Activated T-cell treated with anti-CD3 and anti-CD28 coated beads for 24 hours (primary cell): ENCODE measurements at regions not wholly inside any gene's neighbourhood (a gene's known extent, or its start where the extent isn't known, plus 50 kb on each side); places are given as distances from the start of the nearest gene placed in this dataset.

Experiments
- DNase-seq: peaks from one replicate; pipeline ENCODE4 v3.0.0-alpha.2; 2020; ENCODE audit warnings: low read depth

GRCh38 chr12:60337839-60338549 lies 742.2 kb downstream of the SLC16A7 start:
- no peak for DNase-seq

- no peak for DNase-seq
Measured at GRCh38 chr12:60345442-60345841, 749.6 kb downstream of the SLC16A7 start.

- no peak for DNase-seq
Measured at GRCh38 chr12:60349232-60349978, 753.6 kb downstream of the SLC16A7 start.

GRCh38 chr12:60387356-60387755 lies 791.5 kb downstream of the SLC16A7 start:
- DNase-seq: no peak

- DNase-seq: no peak
Measured at GRCh38 chr12:60391051-60391450, 795.2 kb downstream of the SLC16A7 start.

GRCh38 chr12:60391791-60392190 lies 796.0 kb downstream of the SLC16A7 start:
- DNase-seq: no peak

- DNase-seq: no peak
Measured at GRCh38 chr12:60393093-60393492, 797.3 kb downstream of the SLC16A7 start.

- no peak for DNase-seq
Measured at GRCh38 chr12:60394665-60395064, 798.8 kb downstream of the SLC16A7 start.

- DNase-seq: no peak
Measured at GRCh38 chr12:60398547-60398946, 802.7 kb downstream of the SLC16A7 start.

- no peak for DNase-seq
Measured at GRCh38 chr12:60399064-60399463, 803.2 kb downstream of the SLC16A7 start.

GRCh38 chr12:60402996-60403395 lies 807.2 kb downstream of the SLC16A7 start:
- DNase-seq: no peak

GRCh38 chr12:60415351-60415750 lies 819.5 kb downstream of the SLC16A7 start:
- no peak for DNase-seq

- no peak for DNase-seq
Measured at GRCh38 chr12:60419986-60420385, 824.2 kb downstream of the SLC16A7 start.

GRCh38 chr12:60421741-60422140 lies 825.9 kb downstream of the SLC16A7 start:
- DNase-seq: no peak

- DNase-seq: no peak
Measured at GRCh38 chr12:60437297-60437696, 841.5 kb downstream of the SLC16A7 start.

GRCh38 chr12:60441577-60441976 lies 845.7 kb downstream of the SLC16A7 start:
- DNase-seq: no peak

- no peak for DNase-seq
Measured at GRCh38 chr12:60451457-60451856, 855.6 kb downstream of the SLC16A7 start.

- DNase-seq: no peak
Measured at GRCh38 chr12:60465060-60465459, 869.2 kb downstream of the SLC16A7 start.

- DNase-seq: no peak
Measured at GRCh38 chr12:60468546-60468945, 872.7 kb downstream of the SLC16A7 start.

- no peak for DNase-seq
Measured at GRCh38 chr12:60475825-60476224, 880.0 kb downstream of the SLC16A7 start.

GRCh38 chr12:60487284-60487683 lies 891.5 kb downstream of the SLC16A7 start:
- no peak for DNase-seq

GRCh38 chr12:60489071-60489470 lies 893.2 kb downstream of the SLC16A7 start:
- no peak for DNase-seq

- DNase-seq: no peak
Measured at GRCh38 chr12:60494244-60494643, 898.4 kb downstream of the SLC16A7 start.

- no peak for DNase-seq
Measured at GRCh38 chr12:60498656-60499055, 902.8 kb downstream of the SLC16A7 start.
